HEK293 (cell line): ENCODE measurements at regions not wholly inside any gene's neighbourhood (a gene's known extent, or its start where the extent isn't known, plus 50 kb on each side); places are given as distances from the start of the nearest gene placed in this dataset.

ENCODE experiments used
- CTCF ChIA-PET: fragments of 350-600 bp; formaldehyde crosslinking; extraction: SDS; loops from one replicate; lab custom pipeline; 2021; ENCODE audit warnings: antibody characterized with exemption; lab: Yijun Ruan, JAX
- POLR2A ChIA-PET: fragments of 300-600 bp; formaldehyde crosslinking; extraction: SDS; loops from one replicate; lab custom pipeline; 2020; ENCODE audit warnings: antibody characterized with exemption, inconsistent platforms; lab: Yijun Ruan, JAX
- H3K27ac ChIP-seq: fragments of 200-500 bp; sonication (Bioruptor generic); 2 replicates; pipeline ENCODE4 v1.5.1; 2014; ENCODE audit warnings: low read depth, low read length, control low read depth, inconsistent platforms; ENCODE audit errors: extremely low read depth
- H3K36me3 ChIP-seq, 2 experiments: fragments of 200-500 bp in 1 of 2; sonication (Bioruptor generic) in 1 of 2; 1 replicate in 1 of 2; 2 replicates in 1 of 2; pipeline ENCODE4 v1.5.1; 2014 to 2017; ENCODE audit warnings: inconsistent platforms in 2 of 2, low read length in 2 of 2; ENCODE audit not compliant: control insufficient read depth in 2 of 2, insufficient read depth in 1 of 2
- H3K4me1 ChIP-seq: fragments of 200-500 bp; sonication (Bioruptor generic); 2 replicates; pipeline ENCODE4 v1.5.1; 2014; ENCODE audit warnings: mild to moderate bottlenecking, low read length, inconsistent platforms; ENCODE audit not compliant: control insufficient read depth, insufficient read depth
- H3K4me3 ChIP-seq: 2 replicates; pipeline ENCODE4 v1.5.1; 2011; ENCODE audit warnings: low read depth, mild to moderate bottlenecking, control low read depth, low read length, moderate library complexity
- H3K9me3 ChIP-seq: fragments of 200-500 bp; sonication (Bioruptor generic); 2 replicates; pipeline ENCODE4 v1.5.1; 2014; ENCODE audit warnings: low read depth, low read length, inconsistent platforms; ENCODE audit not compliant: control insufficient read depth, insufficient read depth
- KLF16 ChIP-seq: fragments of 450-650 bp; formaldehyde crosslinking; IDR thresholded peaks from 2 replicates; pipeline ENCODE4 v1.5.1; 2017; ENCODE audit warnings: missing biosample characterization, missing genetic modification characterization
- KLF9 ChIP-seq: fragments of 450-650 bp; formaldehyde crosslinking; IDR thresholded peaks from 2 replicates; pipeline ENCODE4 v1.5.1; 2016; ENCODE audit warnings: missing biosample characterization, missing genetic modification characterization, low read depth
- RBAK ChIP-seq: fragments of 450-650 bp; formaldehyde crosslinking; IDR thresholded peaks from 2 replicates; pipeline ENCODE4 v1.5.1; 2016; ENCODE audit warnings: missing biosample characterization, missing genetic modification characterization
- ZFP3 ChIP-seq: fragments of 450-650 bp; formaldehyde crosslinking; IDR thresholded peaks from 2 replicates; pipeline ENCODE4 v1.5.1; 2016; ENCODE audit warnings: low read depth, missing biosample characterization, missing genetic modification characterization
- ZNF133 ChIP-seq: fragments of 450-650 bp; formaldehyde crosslinking; IDR thresholded peaks from 2 replicates; pipeline ENCODE4 v1.5.1; 2016; ENCODE audit warnings: missing biosample characterization, missing genetic modification characterization
- ZNF2 ChIP-seq: fragments of 450-650 bp; formaldehyde crosslinking; IDR thresholded peaks from 2 replicates; pipeline ENCODE4 v1.5.1; 2016; ENCODE audit warnings: missing biosample characterization, missing genetic modification characterization
- ZNF211 ChIP-seq: fragments of 450-650 bp; formaldehyde crosslinking; IDR thresholded peaks from 2 replicates; pipeline ENCODE4 v1.5.1; 2016; ENCODE audit warnings: low read depth, missing biosample characterization, missing genetic modification characterization
- ZNF423 ChIP-seq: fragments of 450-650 bp; formaldehyde crosslinking; IDR thresholded peaks from 2 replicates; pipeline ENCODE4 v1.5.1; 2016; ENCODE audit warnings: missing biosample characterization, missing genetic modification characterization
- ZNF548 ChIP-seq: fragments of 450-650 bp; formaldehyde crosslinking; IDR thresholded peaks from 2 replicates; pipeline ENCODE4 v1.5.1; 2016; ENCODE audit warnings: missing biosample characterization, missing genetic modification characterization
- ZNF555 ChIP-seq: fragments of 450-650 bp; formaldehyde crosslinking; conservative IDR thresholded peaks from 2 replicates; pipeline ENCODE4 v1.5.1; 2017; ENCODE audit warnings: missing biosample characterization, mild to moderate bottlenecking, missing genetic modification characterization, inconsistent platforms
- ZNF560 ChIP-seq: fragments of 450-650 bp; formaldehyde crosslinking; IDR thresholded peaks from 2 replicates; pipeline ENCODE4 v1.5.1; 2017; ENCODE audit warnings: missing biosample characterization, missing genetic modification characterization, borderline replicate concordance
- ZNF610 ChIP-seq: fragments of 450-650 bp; formaldehyde crosslinking; IDR thresholded peaks from 2 replicates; pipeline ENCODE4 v1.5.1; 2016; ENCODE audit warnings: missing biosample characterization, missing genetic modification characterization, borderline replicate concordance
- ZNF623 ChIP-seq: fragments of 450-650 bp; formaldehyde crosslinking; IDR thresholded peaks from 2 replicates; pipeline ENCODE4 v1.5.1; 2016; ENCODE audit warnings: missing biosample characterization, missing genetic modification characterization
- ZNF629 ChIP-seq: fragments of 450-650 bp; formaldehyde crosslinking; IDR thresholded peaks from 2 replicates; pipeline ENCODE4 v1.5.1; 2017; ENCODE audit warnings: missing biosample characterization, missing genetic modification characterization
- ZNF654 ChIP-seq: fragments of 450-650 bp; formaldehyde crosslinking; IDR thresholded peaks from 2 replicates; pipeline ENCODE4 v1.5.1; 2016; ENCODE audit warnings: low read depth, missing biosample characterization, missing genetic modification characterization
- ZNF658 ChIP-seq: fragments of 450-650 bp; formaldehyde crosslinking; IDR thresholded peaks from 2 replicates; pipeline ENCODE4; 2016; ENCODE audit warnings: missing biosample characterization, missing genetic modification characterization
- ZNF707 ChIP-seq: fragments of 450-650 bp; formaldehyde crosslinking; IDR thresholded peaks from 2 replicates; pipeline ENCODE4 v1.5.1; 2016; ENCODE audit warnings: missing biosample characterization, missing genetic modification characterization
- ZNF747 ChIP-seq: fragments of 450-650 bp; formaldehyde crosslinking; IDR thresholded peaks from 2 replicates; pipeline ENCODE4 v1.5.1; 2016; ENCODE audit warnings: missing biosample characterization, missing genetic modification characterization
- ZNF791 ChIP-seq: fragments of 450-650 bp; formaldehyde crosslinking; IDR thresholded peaks from 2 replicates; pipeline ENCODE4 v1.5.1; 2016; ENCODE audit warnings: missing biosample characterization, missing genetic modification characterization
- ZNF830 ChIP-seq: fragments of 450-650 bp; IDR thresholded peaks from 2 replicates; pipeline ENCODE4 v1.5.0; 2018; ENCODE audit warnings: missing biosample characterization, missing genetic modification characterization, low read depth, mild to moderate bottlenecking, moderate library complexity
- ZNF843 ChIP-seq: fragments of 450-650 bp; formaldehyde crosslinking; IDR thresholded peaks from 2 replicates; pipeline ENCODE4 v1.5.1; 2016; ENCODE audit warnings: missing biosample characterization, missing genetic modification characterization
- TF ChIP-seq, protein P1 (sequence below): fragments of 450-650 bp; formaldehyde crosslinking; IDR thresholded peaks from 2 replicates; pipeline ENCODE4; 2016; ENCODE audit warnings: missing biosample characterization, missing genetic modification characterization
- TF ChIP-seq, protein P2 (sequence below): fragments of 450-650 bp; formaldehyde crosslinking; IDR thresholded peaks from 2 replicates; pipeline ENCODE4 v1.5.1; 2016; ENCODE audit warnings: missing biosample characterization, missing genetic modification characterization
- TF ChIP-seq, protein P3 (sequence below): fragments of 450-650 bp; formaldehyde crosslinking; IDR thresholded peaks from 2 replicates; pipeline ENCODE4 v1.5.1; 2016; ENCODE audit warnings: missing biosample characterization, missing genetic modification characterization
- TF ChIP-seq, protein P4 (sequence below): fragments of 450-650 bp; formaldehyde crosslinking; IDR thresholded peaks from 2 replicates; pipeline ENCODE4 v1.5.1; 2016; ENCODE audit warnings: missing biosample characterization, missing genetic modification characterization, low read depth
- TF ChIP-seq, protein P5 (sequence below): fragments of 450-650 bp; formaldehyde crosslinking; IDR thresholded peaks from 2 replicates; pipeline ENCODE4 v1.5.0; 2017; ENCODE audit warnings: missing biosample characterization, missing genetic modification characterization, borderline replicate concordance

DNA sequence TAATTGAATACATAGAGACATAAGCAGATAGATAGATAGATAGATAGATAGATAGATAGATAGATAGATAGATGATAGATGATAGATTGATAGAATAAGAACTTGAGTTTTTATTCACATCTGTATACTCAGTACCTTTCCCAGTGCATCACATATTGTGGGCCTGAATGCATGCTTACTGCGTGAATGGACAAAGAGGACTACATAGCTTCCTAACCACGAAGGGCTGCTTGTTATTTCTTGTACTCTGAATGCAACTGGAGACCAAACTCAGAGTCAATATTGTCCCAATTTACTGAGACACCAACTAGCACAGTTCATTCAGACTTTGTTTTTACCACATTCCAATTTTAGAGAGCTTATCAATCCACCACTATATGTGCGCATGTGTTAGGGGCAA lies 422.9 kb upstream of the GRM7 start:
- POLR2A ChIA-PET, result no interaction called here
- TF ChIP-seq ZNF629 (tag by site-specific recombination), result no peak
- no peak for TF ChIP-seq ZNF555 (tag by site-specific recombination)
- TF ChIP-seq ZNF654 (tag by site-specific recombination), result no peak
- TF ChIP-seq ZNF747 (tag by site-specific recombination), result no peak
- TF ChIP-seq KLF9 (tag by site-specific recombination), result no peak
- no peak for TF ChIP-seq ZNF548
- no peak for TF ChIP-seq ZNF830 (tag by site-specific recombination)
- TF ChIP-seq, protein P1, sequence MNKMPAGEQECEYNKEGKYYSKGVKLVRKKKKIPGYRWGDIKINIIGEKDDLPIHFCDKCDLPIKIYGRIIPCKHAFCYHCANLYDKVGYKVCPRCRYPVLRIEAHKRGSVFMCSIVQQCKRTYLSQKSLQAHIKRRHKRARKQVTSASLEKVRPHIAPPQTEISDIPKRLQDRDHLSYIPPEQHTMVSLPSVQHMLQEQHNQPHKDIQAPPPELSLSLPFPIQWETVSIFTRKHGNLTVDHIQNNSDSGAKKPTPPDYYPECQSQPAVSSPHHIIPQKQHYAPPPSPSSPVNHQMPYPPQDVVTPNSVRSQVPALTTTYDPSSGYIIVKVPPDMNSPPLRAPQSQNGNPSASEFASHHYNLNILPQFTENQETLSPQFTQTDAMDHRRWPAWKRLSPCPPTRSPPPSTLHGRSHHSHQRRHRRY (tag by site-specific recombination), result no peak
- TF ChIP-seq, protein P2, sequence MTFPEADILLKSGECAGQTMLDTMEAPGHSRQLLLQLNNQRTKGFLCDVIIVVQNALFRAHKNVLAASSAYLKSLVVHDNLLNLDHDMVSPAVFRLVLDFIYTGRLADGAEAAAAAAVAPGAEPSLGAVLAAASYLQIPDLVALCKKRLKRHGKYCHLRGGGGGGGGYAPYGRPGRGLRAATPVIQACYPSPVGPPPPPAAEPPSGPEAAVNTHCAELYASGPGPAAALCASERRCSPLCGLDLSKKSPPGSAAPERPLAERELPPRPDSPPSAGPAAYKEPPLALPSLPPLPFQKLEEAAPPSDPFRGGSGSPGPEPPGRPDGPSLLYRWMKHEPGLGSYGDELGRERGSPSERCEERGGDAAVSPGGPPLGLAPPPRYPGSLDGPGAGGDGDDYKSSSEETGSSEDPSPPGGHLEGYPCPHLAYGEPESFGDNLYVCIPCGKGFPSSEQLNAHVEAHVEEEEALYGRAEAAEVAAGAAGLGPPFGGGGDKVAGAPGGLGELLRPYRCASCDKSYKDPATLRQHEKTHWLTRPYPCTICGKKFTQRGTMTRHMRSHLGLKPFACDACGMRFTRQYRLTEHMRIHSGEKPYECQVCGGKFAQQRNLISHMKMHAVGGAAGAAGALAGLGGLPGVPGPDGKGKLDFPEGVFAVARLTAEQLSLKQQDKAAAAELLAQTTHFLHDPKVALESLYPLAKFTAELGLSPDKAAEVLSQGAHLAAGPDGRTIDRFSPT (tag by site-specific recombination), result no peak
- no peak for TF ChIP-seq RBAK (tag by site-specific recombination)
- no peak for TF ChIP-seq ZNF623 (tag by site-specific recombination)
- TF ChIP-seq ZNF2 (tag by site-specific recombination), result no peak
- TF ChIP-seq ZNF133 (tag by site-specific recombination), result no peak
- TF ChIP-seq, protein P3, sequence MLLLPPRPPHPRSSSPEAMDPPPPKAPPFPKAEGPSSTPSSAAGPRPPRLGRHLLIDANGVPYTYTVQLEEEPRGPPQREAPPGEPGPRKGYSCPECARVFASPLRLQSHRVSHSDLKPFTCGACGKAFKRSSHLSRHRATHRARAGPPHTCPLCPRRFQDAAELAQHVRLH (tag by site-specific recombination), result no peak
- no peak for TF ChIP-seq ZNF610 (tag by site-specific recombination)
- TF ChIP-seq, all 188 proteins: peak for 0
- Histone ChIP-seq H3K4me1 (no peaks in the 10 kb centered on the region), H3K9me3 (no peaks in the 10 kb centered on the region), H3K27ac (no peak overlapping the region), H3K36me3 (no peaks in the 10 kb centered on the region), H3K4me3 (no peak overlapping the region)
- CTCF ChIA-PET, result no interaction called here

DNA sequence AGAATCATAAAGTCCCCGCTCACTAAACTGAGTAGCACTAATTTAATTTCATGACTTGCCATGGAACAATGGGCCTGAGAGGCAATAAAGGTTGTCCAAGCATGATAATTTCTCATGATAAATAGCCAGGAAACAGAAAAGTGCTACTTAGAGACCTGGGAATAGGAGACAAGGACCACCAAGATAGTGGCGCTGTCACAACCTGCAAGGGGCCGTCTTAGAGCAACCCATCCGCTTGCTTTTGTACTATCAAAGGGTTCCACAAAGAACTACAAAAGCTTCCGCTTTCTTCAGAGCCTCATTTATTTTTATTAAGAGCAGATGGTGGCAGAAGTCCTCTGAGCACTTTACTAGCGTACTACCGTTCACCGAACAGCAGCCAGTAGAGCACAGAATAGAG lies 421.7 kb upstream of the GRM7 start:
- H3K4me3 ChIP-seq, result no peak overlapping the region
- no peaks in the 10 kb centered on the region for H3K4me1 ChIP-seq
- CTCF ChIA-PET, result no interaction called here
- H3K27ac ChIP-seq, result no peak overlapping the region
- no peaks in the 10 kb centered on the region for H3K9me3 ChIP-seq
- POLR2A ChIA-PET, result no interaction called here
- H3K36me3 ChIP-seq, result no peaks in the 10 kb centered on the region
- no peak for TF ChIP-seq ZNF707
- TF ChIP-seq ZNF133 (tag by site-specific recombination), result no peak
- TF ChIP-seq ZNF211 (tag by site-specific recombination), result no peak
- no peak for TF ChIP-seq ZNF830 (tag by site-specific recombination)
- TF ChIP-seq ZNF658, result no peak
- TF ChIP-seq, protein P4, sequence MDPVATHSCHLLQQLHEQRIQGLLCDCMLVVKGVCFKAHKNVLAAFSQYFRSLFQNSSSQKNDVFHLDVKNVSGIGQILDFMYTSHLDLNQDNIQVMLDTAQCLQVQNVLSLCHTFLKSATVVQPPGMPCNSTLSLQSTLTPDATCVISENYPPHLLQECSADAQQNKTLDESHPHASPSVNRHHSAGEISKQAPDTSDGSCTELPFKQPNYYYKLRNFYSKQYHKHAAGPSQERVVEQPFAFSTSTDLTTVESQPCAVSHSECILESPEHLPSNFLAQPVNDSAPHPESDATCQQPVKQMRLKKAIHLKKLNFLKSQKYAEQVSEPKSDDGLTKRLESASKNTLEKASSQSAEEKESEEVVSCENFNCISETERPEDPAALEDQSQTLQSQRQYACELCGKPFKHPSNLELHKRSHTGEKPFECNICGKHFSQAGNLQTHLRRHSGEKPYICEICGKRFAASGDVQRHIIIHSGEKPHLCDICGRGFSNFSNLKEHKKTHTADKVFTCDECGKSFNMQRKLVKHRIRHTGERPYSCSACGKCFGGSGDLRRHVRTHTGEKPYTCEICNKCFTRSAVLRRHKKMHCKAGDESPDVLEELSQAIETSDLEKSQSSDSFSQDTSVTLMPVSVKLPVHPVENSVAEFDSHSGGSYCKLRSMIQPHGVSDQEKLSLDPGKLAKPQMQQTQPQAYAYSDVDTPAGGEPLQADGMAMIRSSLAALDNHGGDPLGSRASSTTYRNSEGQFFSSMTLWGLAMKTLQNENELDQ (tag by site-specific recombination), result no peak
- TF ChIP-seq, protein P5, sequence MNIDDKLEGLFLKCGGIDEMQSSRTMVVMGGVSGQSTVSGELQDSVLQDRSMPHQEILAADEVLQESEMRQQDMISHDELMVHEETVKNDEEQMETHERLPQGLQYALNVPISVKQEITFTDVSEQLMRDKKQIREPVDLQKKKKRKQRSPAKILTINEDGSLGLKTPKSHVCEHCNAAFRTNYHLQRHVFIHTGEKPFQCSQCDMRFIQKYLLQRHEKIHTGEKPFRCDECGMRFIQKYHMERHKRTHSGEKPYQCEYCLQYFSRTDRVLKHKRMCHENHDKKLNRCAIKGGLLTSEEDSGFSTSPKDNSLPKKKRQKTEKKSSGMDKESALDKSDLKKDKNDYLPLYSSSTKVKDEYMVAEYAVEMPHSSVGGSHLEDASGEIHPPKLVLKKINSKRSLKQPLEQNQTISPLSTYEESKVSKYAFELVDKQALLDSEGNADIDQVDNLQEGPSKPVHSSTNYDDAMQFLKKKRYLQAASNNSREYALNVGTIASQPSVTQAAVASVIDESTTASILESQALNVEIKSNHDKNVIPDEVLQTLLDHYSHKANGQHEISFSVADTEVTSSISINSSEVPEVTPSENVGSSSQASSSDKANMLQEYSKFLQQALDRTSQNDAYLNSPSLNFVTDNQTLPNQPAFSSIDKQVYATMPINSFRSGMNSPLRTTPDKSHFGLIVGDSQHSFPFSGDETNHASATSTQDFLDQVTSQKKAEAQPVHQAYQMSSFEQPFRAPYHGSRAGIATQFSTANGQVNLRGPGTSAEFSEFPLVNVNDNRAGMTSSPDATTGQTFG (tag by site-specific recombination), result no peak
- TF ChIP-seq ZNF843 (tag by site-specific recombination), result no peak
- no peak for TF ChIP-seq ZNF791 (tag by site-specific recombination)
- no peak for TF ChIP-seq ZFP3 (tag by site-specific recombination)
- no peak for TF ChIP-seq ZNF423 (tag by site-specific recombination)
- TF ChIP-seq ZNF560 (tag by site-specific recombination), result no peak
- TF ChIP-seq KLF16, result no peak
